ENCODE measurements at regions not wholly inside any gene's neighbourhood (a gene's known extent, or its start where the extent isn't known, plus 50 kb on each side); places are given as distances from the start of the nearest gene placed in this dataset.
"Not testable (repeated sequence)": the region's sequence is repeated elsewhere in the genome, so short reads cannot be mapped to it uniquely, and the experiment has no call there.

GRCh38 chr1:65527707-65528503, 107.4 kb downstream of the LEPR start:
- no peak for DNase-seq

GRCh38 chr1:65531972-65532570, 111.6 kb downstream of the LEPR start:
- DNase-seq, result no peak

- DNase-seq, result no peak
Measured at GRCh38 chr1:65535981-65536380, 115.5 kb downstream of the LEPR start.

GRCh38 chr1:65538086-65538485, 117.6 kb downstream of the LEPR start:
- peak in 3 of 4 experiments; percentile 10 to 61 (median 41) for DNase-seq

- no peak for DNase-seq
Measured at GRCh38 chr1:65538664-65539063, 118.2 kb downstream of the LEPR start.

GRCh38 chr1:65539266-65540131, 119.0 kb downstream of the LEPR start:
- DNase-seq, result peak in 1 of 4 experiments; percentile 15

- DNase-seq, result no peak
Measured at GRCh38 chr1:65541161-65541560, 120.7 kb downstream of the LEPR start.

GRCh38 chr1:65541865-65542264, 121.4 kb downstream of the LEPR start:
- no peak for DNase-seq

- DNase-seq, result not testable (repeated sequence)
Measured at GRCh38 chr1:65542592-65542991, 122.1 kb downstream of the LEPR start.

GRCh38 chr1:65550306-65551010, 130.0 kb downstream of the LEPR start:
- not testable (repeated sequence) for DNase-seq

- DNase-seq, result not testable (repeated sequence)
Measured at GRCh38 chr1:65552484-65552883, 132.0 kb downstream of the LEPR start.

GRCh38 chr1:65554086-65554764, 133.8 kb downstream of the LEPR start:
- not testable (repeated sequence) for DNase-seq

- DNase-seq, result peak in 1 of 4 experiments; percentile 4
Measured at GRCh38 chr1:65554829-65555228, 134.4 kb downstream of the LEPR start.

- no peak for DNase-seq
Measured at GRCh38 chr1:65558215-65558614, 137.7 kb downstream of the LEPR start.

- DNase-seq, result no peak
Measured at GRCh38 chr1:65564493-65564892, 144.0 kb downstream of the LEPR start.

- DNase-seq, result no peak
Measured at GRCh38 chr1:65568285-65568684, 147.8 kb downstream of the LEPR start.

- DNase-seq, result no peak
Measured at GRCh38 chr1:65572701-65573421, 152.4 kb downstream of the LEPR start.

- no peak for DNase-seq
Measured at GRCh38 chr1:65577278-65577677, 156.8 kb downstream of the LEPR start.

- not testable (repeated sequence) for DNase-seq
Measured at GRCh38 chr1:65577982-65578381, 157.5 kb downstream of the LEPR start.

- DNase-seq, result peak in 1 of 4 experiments; percentile 7
Measured at GRCh38 chr1:65581119-65581518, 160.7 kb downstream of the LEPR start.

- no peak for DNase-seq
Measured at GRCh38 chr1:65584399-65584798, 163.9 kb downstream of the LEPR start.

Data from suppressor macrophage (primary cell).